Progenitor cell of endocrine pancreas (in vitro differentiated cells): ENCODE measurements at regions not wholly inside any gene's neighbourhood (a gene's known extent, or its start where the extent isn't known, plus 50 kb on each side); places are given as distances from the start of the nearest gene placed in this dataset.

Experiments used
- DNase-seq: peaks from one replicate; pipeline ENCODE4 v3.0.0; 2021; ENCODE audit warnings: low spot score; ENCODE audit not compliant: unreplicated experiment
- H3K27ac Mint-ChIP-seq: 2 replicates; pipeline ENCODE4 v1.8.0; 2021; ENCODE audit warnings: mild to moderate bottlenecking, moderate library complexity, mixed read lengths
- H3K27me3 Mint-ChIP-seq: 2 replicates; pipeline ENCODE4 v1.8.0; 2021; ENCODE audit warnings: mixed read lengths
- H3K36me3 Mint-ChIP-seq: 2 replicates; pipeline ENCODE4 v1.8.0; 2022; ENCODE audit warnings: mixed read lengths; ENCODE audit not compliant: insufficient read depth
- H3K4me1 Mint-ChIP-seq: 2 replicates; pipeline ENCODE4 v1.8.0; 2021; ENCODE audit warnings: low read depth, mixed read lengths
- H3K4me3 Mint-ChIP-seq: 2 replicates; pipeline ENCODE4 v1.8.0; 2021; ENCODE audit warnings: low read depth, mild to moderate bottlenecking, moderate library complexity, mixed read lengths
- H3K9me3 Mint-ChIP-seq: 2 replicates; pipeline ENCODE4 v1.8.0; 2021; ENCODE audit warnings: low read depth, mixed read lengths
- TF ChIP-seq, protein P1 (sequence below): fragments of 200-600 bp; sonication (generic); IDR thresholded peaks from one replicate; pipeline ENCODE4 v1.5.0; 2021; ENCODE audit warnings: antibody characterized with exemption, mild to moderate bottlenecking; ENCODE audit not compliant: unreplicated experiment

DNA sequence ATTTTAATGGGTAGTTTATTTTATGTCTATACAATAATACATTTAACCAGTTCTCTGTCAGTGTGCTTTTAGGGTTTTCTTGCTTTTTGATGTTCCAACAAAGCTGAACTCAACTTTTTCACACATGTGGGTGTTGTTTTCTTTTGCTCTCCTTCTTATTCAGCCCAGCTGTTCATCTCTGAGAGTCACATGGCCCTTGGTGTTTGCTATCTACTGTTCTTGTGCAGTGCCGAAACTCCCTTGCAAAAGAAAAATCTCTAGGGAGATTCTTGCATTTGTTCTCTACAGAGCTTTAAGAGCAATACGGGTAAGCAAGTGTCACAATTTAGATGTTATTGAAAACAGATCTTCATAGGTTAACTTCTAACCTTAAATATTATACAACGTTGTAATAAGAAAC, 281.1 kb upstream of the CXADR start:
- Mint-ChIP-seq H3K27me3 (no peaks in the 10 kb centered on the region), H3K36me3 (peaks cover 2% of the 10 kb centered on the region), H3K9me3 (peaks cover 10% of the 10 kb centered on the region), H3K4me3 (no peak overlapping the region), H3K27ac (no peak overlapping the region), H3K4me1 (peaks cover 2% of the 10 kb centered on the region)
- DNase-seq: no peak
- TF ChIP-seq, protein P1, sequence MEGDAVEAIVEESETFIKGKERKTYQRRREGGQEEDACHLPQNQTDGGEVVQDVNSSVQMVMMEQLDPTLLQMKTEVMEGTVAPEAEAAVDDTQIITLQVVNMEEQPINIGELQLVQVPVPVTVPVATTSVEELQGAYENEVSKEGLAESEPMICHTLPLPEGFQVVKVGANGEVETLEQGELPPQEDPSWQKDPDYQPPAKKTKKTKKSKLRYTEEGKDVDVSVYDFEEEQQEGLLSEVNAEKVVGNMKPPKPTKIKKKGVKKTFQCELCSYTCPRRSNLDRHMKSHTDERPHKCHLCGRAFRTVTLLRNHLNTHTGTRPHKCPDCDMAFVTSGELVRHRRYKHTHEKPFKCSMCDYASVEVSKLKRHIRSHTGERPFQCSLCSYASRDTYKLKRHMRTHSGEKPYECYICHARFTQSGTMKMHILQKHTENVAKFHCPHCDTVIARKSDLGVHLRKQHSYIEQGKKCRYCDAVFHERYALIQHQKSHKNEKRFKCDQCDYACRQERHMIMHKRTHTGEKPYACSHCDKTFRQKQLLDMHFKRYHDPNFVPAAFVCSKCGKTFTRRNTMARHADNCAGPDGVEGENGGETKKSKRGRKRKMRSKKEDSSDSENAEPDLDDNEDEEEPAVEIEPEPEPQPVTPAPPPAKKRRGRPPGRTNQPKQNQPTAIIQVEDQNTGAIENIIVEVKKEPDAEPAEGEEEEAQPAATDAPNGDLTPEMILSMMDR: no peak

DNA sequence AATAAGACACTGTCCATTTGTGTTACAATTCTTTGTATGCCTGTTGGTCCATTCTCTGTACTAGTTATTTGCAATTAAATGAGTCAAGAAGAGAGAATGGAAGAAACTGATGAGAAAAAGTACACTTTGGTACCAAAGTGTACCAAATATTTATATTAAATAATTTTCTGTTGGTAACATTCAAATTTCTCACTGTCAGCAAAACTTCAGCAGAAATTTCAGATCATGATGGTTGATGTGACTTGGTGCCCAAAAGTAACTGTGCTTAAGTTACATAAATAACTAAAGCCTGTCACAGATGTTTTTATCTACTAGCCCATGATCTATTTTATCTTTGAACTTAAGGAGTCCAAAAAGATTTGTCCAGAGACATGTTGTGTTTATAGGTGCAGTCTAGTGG, 274.4 kb upstream of the CXADR start:
- no peak for DNase-seq
- Mint-ChIP-seq H3K27me3 (no peaks in the 10 kb centered on the region), H3K27ac (no peak overlapping the region), H3K36me3 (no peaks in the 10 kb centered on the region), H3K4me3 (no peak overlapping the region), H3K4me1 (peaks cover 2% of the 10 kb centered on the region), H3K9me3 (peaks cover 6% of the 10 kb centered on the region)
- TF ChIP-seq, protein P1: no peak

- TF ChIP-seq, protein P1: no peak
- no peaks in the 10 kb centered on the region for H3K36me3 Mint-ChIP-seq
- no peaks in the 10 kb centered on the region for H3K9me3 Mint-ChIP-seq
- no peak overlapping the region for H3K27ac Mint-ChIP-seq
- H3K4me3 Mint-ChIP-seq: no peak overlapping the region
- H3K27me3 Mint-ChIP-seq: no peaks in the 10 kb centered on the region
- no peaks in the 10 kb centered on the region for H3K4me1 Mint-ChIP-seq
- DNase-seq: no peak
Measured at GRCh38 chr21:17250778-17251241, 262.0 kb upstream of the CXADR start.

DNA sequence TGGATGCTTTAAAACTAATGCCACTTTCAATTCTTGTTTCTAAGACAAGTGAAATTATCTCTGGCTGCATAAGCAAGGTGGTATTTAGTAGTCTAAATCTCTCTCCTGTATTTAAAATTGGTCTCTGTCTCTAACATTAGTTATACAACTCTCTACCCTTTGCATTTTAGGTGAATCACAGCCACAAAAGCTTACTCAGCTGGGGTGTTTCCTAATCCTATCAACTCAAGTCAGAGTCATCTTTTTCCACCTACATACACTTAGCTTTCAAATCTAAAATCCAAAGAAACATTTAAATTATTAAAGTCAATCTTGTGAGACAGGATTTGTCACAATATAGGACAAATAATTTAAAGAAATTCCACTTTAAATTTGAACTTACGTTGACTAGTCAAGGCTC, 255.1 kb upstream of the CXADR start:
- Mint-ChIP-seq H3K4me3 (no peak overlapping the region), H3K36me3 (no peaks in the 10 kb centered on the region), H3K27ac (no peak overlapping the region), H3K4me1 (no peaks in the 10 kb centered on the region), H3K27me3 (no peaks in the 10 kb centered on the region), H3K9me3 (no peaks in the 10 kb centered on the region)
- DNase-seq: no peak
- TF ChIP-seq, protein P1: no peak

DNA sequence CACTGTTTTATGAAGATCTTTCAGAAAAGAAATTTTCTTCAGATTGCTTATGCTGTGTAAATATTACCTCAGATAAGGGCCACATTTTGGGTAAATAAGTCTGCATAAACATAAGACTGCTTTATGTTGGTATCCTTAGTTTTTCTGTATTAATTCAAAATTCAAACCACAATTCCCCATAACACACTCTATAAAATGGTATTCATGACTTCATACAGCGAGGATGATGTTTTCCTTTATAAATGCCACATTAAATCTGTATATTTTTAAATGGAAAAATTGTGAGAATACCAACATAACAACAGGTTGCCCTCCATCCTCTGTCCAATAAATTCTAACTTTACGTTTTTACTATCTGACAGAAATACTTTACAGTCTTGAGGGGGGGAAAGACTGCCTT, 248.7 kb upstream of the CXADR start:
- Mint-ChIP-seq H3K36me3 (no peaks in the 10 kb centered on the region), H3K27ac (no peak overlapping the region), H3K4me3 (no peak overlapping the region), H3K4me1 (peaks cover 4% of the 10 kb centered on the region), H3K9me3 (no peaks in the 10 kb centered on the region), H3K27me3 (no peaks in the 10 kb centered on the region)
- DNase-seq: no peak
- TF ChIP-seq, protein P1: no peak
